GM21367 (cell line): ENCODE measurements at regions not wholly inside any gene's neighbourhood (a gene's known extent, or its start where the extent isn't known, plus 50 kb on each side); places are given as distances from the start of the nearest gene placed in this dataset.

ENCODE experiments used
- ATAC-seq: cut with Tn5 transposase; IDR thresholded peaks from one replicate; pipeline ENCODE4 v1.9.1; 2021; ENCODE audit not compliant: unreplicated experiment

DNA sequence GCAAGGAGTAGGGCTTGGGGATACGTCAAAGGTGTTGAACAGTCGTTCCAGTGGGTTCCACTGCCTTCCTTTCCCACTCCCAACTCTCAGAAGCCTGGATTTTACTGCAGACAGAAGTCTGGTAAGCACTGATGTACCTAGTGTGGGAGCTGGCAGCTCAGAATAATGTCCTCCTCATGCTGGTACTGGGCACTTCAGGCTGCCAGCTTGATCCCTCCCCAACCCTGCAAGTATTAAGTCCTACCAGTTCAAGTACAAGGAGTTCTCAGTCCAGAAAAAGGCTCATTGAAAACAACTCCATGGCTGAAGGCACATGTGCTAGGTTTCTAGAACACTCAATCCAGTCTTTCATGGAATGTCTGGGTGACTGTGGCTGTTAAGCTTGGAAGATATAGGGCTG is 304.3 kb downstream of the NUAK1 start:
- no peak for ATAC-seq

DNA sequence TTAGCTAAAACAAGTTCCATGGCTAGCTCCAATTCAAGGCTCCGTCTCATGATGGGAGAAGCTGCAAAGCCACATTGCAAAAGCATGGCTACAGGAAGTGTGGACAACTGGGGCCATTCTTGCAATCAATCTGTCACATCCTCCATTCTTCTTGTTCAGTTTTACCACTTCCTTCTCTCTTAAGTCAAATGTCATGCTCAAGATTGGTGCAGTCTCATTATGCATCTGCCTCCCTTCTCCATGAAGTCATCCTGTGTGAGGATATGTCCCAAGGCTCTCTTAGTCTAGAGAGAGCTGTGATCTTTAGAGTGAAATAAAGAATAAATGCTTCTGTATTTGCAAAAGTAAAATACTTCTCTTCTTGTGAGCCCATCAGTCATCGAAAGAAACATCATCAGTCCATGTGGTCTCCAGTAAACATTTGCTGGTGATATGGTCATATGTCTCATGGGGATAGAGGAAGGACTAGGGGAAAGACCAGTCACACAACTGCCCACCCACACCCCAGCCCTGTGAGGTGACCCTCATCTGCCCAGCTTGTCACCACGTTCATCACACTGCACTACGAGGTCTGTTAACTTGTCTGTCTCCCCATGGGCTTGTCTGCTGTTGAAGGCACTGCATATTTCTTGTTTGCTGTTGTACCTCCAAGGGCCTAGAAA is 303.0 kb downstream of the NUAK1 start:
- no peak for ATAC-seq

DNA sequence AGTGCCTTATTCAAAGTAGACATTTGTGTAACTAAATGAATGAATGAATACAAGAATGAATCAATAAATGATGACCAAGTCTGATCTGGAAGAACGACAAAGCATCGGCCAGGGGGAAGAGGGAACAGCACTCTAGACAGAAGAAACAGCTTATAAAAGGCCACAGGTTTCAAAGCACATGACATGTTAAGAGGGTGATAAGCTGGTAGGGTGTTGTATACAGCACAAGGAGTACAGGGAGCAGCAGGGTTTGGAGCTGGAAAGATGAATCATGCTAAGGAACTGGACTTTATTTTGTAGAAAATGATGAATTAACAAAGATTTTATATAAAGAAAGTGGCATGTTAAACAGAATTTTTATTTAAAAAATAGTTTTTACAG is 302.5 kb downstream of the NUAK1 start:
- ATAC-seq, result no peak

DNA sequence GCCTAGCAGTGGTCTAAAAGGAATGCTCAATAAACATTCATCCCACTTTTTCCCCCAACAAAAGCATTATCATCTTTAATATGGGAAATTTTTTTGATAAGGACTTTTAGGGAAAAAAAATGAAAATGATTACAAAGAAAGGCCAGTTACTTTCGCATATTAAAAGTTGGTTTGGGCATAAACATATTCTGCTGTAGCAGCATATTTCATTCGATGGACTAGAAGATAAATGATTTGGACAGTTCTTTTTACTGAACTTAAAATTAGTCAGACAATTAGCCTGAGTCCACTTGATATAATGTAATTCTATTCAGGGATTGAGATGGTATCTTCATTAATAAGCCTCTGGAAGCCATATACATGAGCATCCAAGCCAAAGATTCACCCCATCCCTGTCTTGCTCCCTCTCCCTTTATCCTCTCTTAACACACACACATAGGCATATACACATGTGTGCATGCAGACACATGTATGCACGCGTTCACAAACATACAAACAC is 299.1 kb downstream of the NUAK1 start:
- no peak for ATAC-seq

- no peak for ATAC-seq
Measured at GRCh38 chr12:105840384-105840783, 298.4 kb downstream of the NUAK1 start.

DNA sequence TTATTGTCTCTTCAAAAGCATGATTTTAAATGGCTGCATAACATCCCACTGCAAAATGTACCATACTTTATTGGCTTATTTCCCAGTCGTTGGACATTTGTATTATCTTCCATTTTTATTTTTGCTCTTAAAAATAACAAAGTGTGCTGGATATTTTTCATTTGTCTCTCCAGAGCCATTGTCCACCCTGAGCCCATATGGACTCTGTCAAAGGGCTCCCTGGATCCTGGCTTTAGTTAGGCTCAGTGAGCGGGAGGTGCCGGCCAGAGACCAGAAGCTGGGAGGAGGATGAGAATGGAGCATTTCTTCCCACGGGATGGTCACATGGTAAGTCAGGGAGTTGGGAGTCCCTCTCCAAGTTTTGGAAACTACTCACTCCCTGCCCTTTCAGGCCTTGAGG is 296.9 kb downstream of the NUAK1 start:
- ATAC-seq, result no peak

DNA sequence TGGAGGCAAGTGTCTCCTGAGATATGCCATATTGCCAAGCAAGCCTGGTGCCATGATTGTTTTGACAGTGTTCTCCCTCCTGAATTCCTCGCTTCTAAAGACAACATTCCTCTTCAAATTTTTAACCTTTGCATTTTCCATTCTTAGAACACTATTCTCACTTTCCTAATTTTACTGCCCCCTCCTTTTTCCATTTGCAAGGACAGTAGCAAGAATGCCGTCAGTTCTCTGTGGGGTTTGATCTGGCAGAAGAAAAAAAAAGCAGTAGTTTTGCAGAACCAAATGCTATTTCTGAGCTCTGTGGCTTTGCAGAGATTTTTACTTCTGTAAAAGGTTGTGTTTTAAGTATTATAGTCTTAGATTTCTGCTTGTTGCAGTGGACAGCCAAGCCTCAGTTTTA is 295.2 kb downstream of the NUAK1 start:
- ATAC-seq, result no peak

- no peak for ATAC-seq
Measured at GRCh38 chr12:105843986-105844760, 294.6 kb downstream of the NUAK1 start.

GRCh38 chr12:105846331-105846730 is 292.4 kb downstream of the NUAK1 start:
- ATAC-seq, result no peak

DNA sequence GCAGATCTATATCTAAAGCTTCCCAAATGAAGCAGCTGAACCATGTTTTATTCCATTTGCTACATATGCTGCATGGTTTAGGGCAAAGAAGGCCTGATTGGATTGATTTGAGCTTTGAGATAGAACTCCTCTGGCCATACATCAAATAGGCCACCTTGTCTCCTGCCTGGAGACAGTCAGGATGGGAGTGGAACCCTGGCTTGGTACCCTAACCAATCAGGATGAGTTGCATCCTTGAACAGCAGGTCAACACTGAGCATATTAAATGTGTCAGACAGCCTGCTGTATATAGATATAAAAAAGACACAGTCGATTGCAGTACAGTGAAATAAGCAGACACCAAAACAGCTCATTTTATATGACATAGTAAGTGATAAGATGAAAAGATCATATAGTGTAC is 291.7 kb downstream of the NUAK1 start:
- ATAC-seq, result no peak

DNA sequence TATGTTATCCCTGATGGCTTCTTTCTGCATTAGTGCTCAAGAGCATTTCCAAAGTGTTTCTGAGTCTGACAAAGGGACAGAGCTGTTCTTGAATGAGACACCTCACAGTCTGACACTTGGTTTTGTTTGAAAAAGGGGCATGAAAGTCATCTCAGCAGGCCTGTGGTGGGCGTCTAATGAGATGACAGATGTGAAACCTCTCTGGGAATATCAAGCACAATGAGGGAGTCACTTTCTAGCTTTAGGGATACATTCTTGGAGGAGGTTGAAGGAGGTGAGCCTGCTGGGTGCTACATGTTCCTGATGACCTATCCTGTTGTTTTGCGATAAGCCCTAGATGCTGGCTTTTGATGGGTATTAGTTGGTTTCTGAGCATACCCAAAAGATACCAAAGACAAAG is 290.5 kb downstream of the NUAK1 start:
- ATAC-seq, result no peak

GRCh38 chr12:105850103-105850968 is 288.4 kb downstream of the NUAK1 start:
- no peak for ATAC-seq

DNA sequence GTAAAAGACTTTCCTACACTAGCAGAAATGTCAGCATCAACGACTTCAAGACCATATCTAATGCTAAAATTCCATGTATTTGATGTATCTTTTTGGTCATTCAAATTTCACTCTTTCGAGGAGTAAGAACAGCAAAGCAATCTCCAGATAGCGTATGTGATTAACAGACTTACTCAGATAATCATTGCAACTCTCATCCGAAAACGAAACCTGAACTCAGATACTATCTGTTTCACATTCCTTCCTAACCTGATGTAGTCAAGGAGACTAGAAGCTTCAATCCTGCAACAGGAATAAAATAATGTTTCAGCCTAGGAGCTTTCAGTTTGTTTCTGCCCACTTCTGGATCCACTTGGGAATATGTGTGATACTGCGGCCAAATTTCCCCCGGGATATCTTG is 286.3 kb downstream of the NUAK1 start:
- no peak for ATAC-seq

DNA sequence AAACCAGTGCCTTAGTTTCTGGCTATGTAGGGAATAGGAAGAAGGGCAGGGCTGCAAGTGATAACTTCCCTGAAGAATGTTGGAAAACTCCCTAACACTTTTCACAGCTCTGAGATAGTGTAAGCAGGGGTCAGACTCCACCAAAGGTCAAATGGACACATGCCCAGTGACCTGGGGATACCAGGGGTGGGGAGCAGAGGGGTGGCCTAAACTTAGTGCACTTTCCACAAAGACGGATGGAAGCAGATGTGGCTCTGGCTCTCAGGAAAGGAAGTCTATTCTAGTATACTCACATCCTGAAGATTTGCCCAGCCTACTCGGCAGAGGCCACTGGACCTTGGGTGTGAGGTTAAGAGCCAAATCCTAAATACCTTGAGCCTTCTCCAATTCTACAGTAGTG is 285.8 kb downstream of the NUAK1 start:
- no peak for ATAC-seq

GRCh38 chr12:105854071-105854470 is 284.7 kb downstream of the NUAK1 start:
- ATAC-seq, result no peak

DNA sequence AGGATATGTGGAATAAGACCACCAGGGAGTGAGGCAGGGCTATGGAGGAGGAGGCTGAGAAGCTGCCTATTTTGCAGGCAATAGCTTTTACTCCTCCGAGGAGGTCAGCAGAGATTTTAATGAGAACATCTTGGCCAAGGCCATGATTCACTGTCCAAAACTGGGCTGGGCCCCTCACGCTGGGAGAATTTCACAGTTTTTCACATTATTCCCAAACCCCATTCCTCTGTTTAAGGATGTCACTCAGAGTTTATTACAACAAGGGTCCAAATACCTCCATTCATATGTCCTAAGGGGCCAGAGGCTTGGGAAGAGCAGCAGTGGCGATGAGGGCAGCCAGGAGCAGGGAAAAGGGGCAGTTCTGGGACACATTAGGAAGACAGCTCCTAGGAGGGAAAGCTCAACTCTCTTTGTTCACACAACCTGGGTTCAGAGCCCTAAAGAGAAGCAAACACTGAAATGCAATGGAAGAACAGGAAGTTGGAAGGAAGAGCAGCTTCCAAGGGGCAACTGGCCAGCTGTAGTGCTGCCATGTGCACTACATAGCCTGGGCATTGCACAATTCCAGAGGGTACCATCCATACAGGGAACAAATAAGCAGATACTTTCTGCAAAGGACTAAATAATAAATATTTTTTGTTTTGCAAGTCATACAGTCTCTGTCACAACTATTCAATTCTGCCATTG is 283.2 kb downstream of the NUAK1 start:
- no peak for ATAC-seq

DNA sequence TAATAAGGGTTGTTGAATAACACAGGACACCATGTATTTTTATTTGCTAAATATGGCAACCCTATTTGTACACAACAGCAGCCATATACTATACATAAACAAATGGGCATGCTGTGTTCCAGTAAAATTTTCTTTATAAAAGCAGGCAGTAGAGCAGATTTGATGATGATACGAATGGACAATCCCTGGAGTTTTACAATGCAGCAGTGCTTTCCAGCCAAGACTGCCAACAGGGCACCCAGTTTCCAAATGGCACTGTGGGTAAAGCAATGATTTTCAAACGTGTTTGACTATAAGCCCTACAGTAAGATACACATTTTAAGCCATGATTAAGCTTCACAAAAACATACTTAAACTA is 282.7 kb downstream of the NUAK1 start:
- ATAC-seq, result no peak

DNA sequence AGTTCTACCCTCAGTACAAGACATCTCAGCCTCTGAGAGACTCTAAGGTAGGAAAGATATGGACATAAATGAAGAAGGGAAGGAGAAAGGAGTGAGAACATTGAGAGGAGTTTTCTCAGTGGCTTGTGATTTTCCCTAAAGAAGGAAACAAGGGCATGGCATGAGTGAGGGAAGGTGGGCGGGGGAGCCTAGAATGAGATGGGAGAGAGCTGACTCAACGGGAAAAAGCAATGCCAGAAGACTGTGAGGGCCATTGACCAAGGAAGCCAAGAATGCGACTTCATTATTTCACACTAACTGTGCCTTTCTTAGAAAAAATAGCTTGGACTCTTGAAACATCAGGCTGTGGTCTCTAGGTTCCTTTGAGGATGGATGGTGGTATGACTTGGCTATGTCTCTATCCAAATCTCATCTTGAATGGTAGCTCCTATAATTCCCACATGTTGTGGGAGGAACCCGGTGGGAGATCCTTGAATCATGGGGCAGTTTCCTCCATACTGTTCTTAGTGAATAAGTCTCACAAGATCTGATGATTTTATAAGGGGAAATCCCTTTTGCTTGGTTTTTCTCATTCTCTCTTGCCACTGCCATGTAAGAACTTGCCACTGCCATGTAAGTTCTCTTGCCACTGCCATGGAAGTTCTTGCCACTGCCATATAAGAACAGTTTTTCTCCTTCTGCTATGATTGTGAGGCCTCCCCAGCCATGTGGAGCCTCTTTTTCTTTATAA is 279.6 kb downstream of the NUAK1 start:
- no peak for ATAC-seq

GRCh38 chr12:105860561-105861207 is 278.1 kb downstream of the NUAK1 start:
- no peak for ATAC-seq

DNA sequence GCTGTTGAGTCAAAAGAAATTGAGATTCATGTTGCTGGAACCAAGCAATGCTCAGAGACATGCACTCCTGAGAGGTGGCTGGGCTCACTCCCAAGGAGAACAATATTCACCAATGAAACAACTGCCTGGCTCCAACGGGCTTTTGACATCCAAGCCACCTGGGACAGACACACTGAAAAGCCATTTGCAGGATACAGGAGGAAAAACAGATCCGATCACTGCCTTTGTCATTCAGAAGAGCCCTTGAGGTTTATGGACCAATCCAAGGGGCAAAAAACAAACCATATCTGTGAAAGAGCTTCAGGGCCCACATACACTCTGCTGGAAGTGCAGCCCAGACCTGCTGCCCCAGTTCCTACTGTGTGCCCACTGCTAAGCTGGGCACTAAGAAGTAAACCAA is 277.5 kb downstream of the NUAK1 start:
- no peak for ATAC-seq
